ENCODE measurements at regions not wholly inside any gene's neighbourhood (a gene's known extent, or its start where the extent isn't known, plus 50 kb on each side); places are given as distances from the start of the nearest gene placed in this dataset.

DNA sequence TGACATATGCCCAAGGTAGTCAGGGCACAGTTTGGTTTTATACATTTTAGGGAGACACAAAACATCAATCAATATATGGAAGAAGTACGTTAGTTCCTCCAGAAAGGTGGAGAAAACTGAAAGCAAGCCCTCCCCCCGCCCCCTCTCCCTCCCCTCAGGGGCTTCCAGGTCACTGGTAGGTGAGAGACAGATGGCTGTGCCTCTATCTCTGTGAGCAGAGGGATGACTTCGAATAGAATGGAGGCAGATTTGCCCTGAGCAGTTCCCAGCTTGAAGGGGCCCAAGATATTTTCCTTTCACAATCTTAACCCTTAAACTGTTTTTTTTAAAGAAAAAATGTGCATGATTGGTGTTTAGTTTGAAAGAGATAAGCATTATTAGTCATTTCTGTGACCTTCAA is 114.0 kb downstream of the PCDH10 start (continued):
- no peak for TF ChIP-seq REST (IDR thresholded peaks at IDR 0.05; ENCODE audit: low read depth, low read length)
- no peak for TF ChIP-seq EZH2phosphoT487 (IDR thresholded peaks at IDR 0.05; ENCODE audit: borderline replicate concordance, low read depth)
- TF ChIP-seq CHD2 (IDR thresholded peaks at IDR 0.05; ENCODE audit: low read length, partially characterized antibody) = no peak

DNA sequence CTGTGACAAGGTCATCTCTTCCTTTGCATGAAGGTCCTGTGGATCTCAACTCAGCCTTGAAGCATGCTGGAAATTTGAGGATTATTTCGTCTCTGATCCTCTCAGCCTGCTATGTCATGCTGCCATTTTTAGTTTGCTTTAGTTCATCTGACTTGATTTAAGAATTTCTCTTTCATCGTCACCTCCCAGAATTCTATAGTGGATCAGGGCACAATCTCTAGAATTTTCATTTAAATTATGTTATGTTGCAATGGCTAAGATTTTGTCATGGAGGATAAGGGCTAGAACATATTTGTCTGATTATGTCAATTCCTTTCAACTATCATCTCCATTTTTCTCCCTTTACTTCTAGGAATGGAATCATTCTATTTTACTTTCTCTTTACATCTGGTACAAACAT is 98.8 kb downstream of the PCDH10 start:
- TF ChIP-seq EP300 (IDR thresholded peaks at IDR 0.05; ENCODE audit: borderline replicate concordance in 1 of 2, low read depth in 1 of 2, low read length in 1 of 2) (no peak), YY1 (IDR thresholded peaks at IDR 0.05; ENCODE audit: low read depth) (no peak), POLR2AphosphoS5 (IDR thresholded peaks at IDR 0.05; ENCODE audit: low read depth, low read length) (no peak), ZBTB33 (IDR thresholded peaks at IDR 0.05; ENCODE audit: borderline replicate concordance, low read depth) (no peak), JUND (IDR thresholded peaks at IDR 0.05) (no peak), GABPA (IDR thresholded peaks at IDR 0.05; ENCODE audit: low read depth) (no peak), SIN3A (IDR thresholded peaks at IDR 0.05; ENCODE audit: borderline replicate concordance, low read depth, low read length) (no peak), TEAD4 (IDR thresholded peaks at IDR 0.05; ENCODE audit: borderline replicate concordance, insufficient read depth) (no peak)
- CTCF ChIA-PET = no interaction called here

More for the DNA sequence above, 98.8 kb downstream of the PCDH10 start:
- Histone ChIP-seq H3K4me3 (ENCODE audit: low read depth in 2 of 2, low read length in 1 of 2) (no peak overlapping the region), H3K36me3 (replicated peaks in 1 of 2; ENCODE audit: control insufficient read depth in 1 of 2, insufficient read depth in 2 of 2, low read length in 1 of 2) (no peaks in the 10 kb centered on the region), H3K4me1 (ENCODE audit: control insufficient read depth in 1 of 2, insufficient read depth in 2 of 2, low read depth in 1 of 2, low read length in 1 of 2) (no peaks in the 10 kb centered on the region), H4K20me1 (ENCODE audit: insufficient read depth) (no peaks in the 10 kb centered on the region), H3K9ac (no peak overlapping the region), H3K27ac (ENCODE audit: low read depth in 2 of 2, low read length in 1 of 2) (no peak overlapping the region), H3K79me2 (ENCODE audit: insufficient read depth) (no peaks in the 10 kb centered on the region), H3F3A (replicated peaks; ENCODE audit: insufficient read depth) (no peaks in the 10 kb centered on the region), H3K4me2 (no peak overlapping the region), H3K27me3 (ENCODE audit: insufficient read depth) (no peaks in the 10 kb centered on the region), H3K9me2 (no peaks in the 10 kb centered on the region), H3K9me3 (no peaks in the 10 kb centered on the region), H2AFZ (ENCODE audit: low read depth) (no peak overlapping the region)
- 24% methylated on average over 2 of the region's 2 CpGs for whole genome bisulfite sequencing (ENCODE audit: low lambda C conversion rate)
- POLR2A ChIA-PET = no interaction called here
- no peak for DNase-seq
